GM19372 (cell line): ENCODE measurements at regions not wholly inside any gene's neighbourhood (a gene's known extent, or its start where the extent isn't known, plus 50 kb on each side); places are given as distances from the start of the nearest gene placed in this dataset.

ENCODE experiments used
- ATAC-seq: cut with Tn5 transposase; IDR thresholded peaks from one replicate; pipeline ENCODE4 v1.9.1; 2021; ENCODE audit warnings: mild to moderate bottlenecking, low read depth, moderate library complexity; ENCODE audit not compliant: unreplicated experiment

DNA sequence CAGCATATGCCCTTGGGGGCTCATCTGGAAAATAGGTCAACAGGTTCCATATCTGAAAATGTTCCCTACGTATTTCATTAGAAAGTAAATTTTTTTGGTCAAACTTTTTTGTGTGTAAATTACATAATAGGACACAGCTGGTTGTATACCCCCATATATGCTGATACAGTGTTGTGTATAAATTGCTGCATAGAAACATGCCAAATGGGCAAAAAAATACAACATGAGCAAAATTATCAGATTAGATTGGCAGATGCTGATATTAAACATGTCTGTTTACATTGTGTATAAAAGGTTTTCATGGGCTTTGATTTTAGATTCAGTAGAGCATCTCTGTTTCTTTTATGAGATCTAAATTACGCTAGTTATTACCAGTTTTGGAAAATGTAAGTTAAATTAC is 2223.0 kb downstream of the MAT2B start:
- no peak for ATAC-seq

- ATAC-seq = no peak
These were observed 2230.0 kb downstream of the MAT2B start for GRCh38 chr5:165735388-165735787.

- ATAC-seq = no peak
These were observed 2233.8 kb downstream of the MAT2B start for GRCh38 chr5:165739079-165739741.

- no peak for ATAC-seq
These were observed 2252.4 kb downstream of the MAT2B start for GRCh38 chr5:165757791-165758190.

GRCh38 chr5:165775111-165775510 is 2269.7 kb downstream of the MAT2B start:
- no peak for ATAC-seq

GRCh38 chr5:165779505-165779904 is 2274.1 kb downstream of the MAT2B start:
- ATAC-seq = no peak

GRCh38 chr5:165780901-165781300 is 2275.5 kb downstream of the MAT2B start:
- ATAC-seq = no peak

GRCh38 chr5:165781738-165782137 is 2276.3 kb downstream of the MAT2B start:
- no peak for ATAC-seq

GRCh38 chr5:165783024-165783423 is 2277.6 kb downstream of the MAT2B start:
- no peak for ATAC-seq

DNA sequence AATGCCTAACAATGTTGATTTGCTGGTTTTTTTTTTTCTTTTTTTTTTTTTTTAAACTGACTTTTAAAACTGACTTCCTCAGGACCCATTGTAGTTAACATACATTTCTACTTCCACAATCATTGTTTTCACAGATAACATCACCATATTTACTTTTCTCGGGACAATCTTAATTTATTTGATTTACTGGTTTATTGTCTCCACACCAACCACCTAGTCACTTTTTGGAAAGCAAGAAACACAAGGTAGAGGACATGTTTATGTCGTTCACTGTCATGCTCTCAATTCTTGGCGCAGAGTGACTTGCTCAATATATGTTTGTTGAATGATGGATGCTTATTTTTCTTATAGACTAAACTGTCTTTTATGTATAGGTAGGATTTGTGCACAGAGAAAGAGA is 2280.7 kb downstream of the MAT2B start:
- no peak for ATAC-seq

- ATAC-seq = no peak
These were observed 2289.7 kb downstream of the MAT2B start for GRCh38 chr5:165795073-165795472.

- no peak for ATAC-seq
These were observed 2300.3 kb downstream of the MAT2B start for GRCh38 chr5:165805756-165806155.

DNA sequence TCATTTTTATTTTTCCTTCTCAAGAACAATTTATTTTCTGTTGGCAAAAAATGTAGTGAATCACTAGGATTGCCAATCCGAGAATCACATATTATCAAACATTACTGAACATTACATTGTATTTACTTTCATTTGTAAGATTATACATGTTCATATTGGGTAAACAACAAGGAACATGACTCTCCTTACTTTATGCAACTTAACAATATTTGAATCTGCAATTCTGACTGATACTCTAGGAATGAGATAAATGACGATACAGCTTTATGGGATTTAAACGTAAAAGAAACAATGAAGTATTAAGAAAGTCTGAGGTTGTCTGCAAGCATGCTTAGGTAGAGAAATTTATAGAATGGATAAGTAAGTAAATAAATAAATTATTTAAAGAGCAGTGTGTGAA is 2302.9 kb downstream of the MAT2B start:
- ATAC-seq = no peak

- no peak for ATAC-seq
These were observed 2304.5 kb downstream of the MAT2B start for GRCh38 chr5:165809914-165810313.

DNA sequence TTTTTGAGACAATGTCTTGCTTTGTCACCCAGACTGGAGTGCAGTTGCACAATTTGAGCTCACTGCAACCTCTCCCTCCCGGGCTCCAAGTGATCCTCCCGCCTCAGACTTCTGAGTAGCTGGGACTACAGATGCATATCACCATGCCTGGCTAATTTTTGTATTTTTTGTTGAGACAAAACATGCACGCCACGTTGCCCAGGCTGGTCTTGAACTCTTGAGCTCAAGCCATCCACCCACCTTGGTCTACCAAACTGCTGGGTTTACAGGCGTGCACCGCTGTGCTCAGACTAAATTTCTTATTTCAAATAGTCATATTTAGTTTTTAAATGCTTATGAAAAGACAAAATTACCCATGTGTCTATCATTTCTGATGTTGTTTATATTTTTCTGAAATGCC is 2324.1 kb downstream of the MAT2B start:
- no peak for ATAC-seq

DNA sequence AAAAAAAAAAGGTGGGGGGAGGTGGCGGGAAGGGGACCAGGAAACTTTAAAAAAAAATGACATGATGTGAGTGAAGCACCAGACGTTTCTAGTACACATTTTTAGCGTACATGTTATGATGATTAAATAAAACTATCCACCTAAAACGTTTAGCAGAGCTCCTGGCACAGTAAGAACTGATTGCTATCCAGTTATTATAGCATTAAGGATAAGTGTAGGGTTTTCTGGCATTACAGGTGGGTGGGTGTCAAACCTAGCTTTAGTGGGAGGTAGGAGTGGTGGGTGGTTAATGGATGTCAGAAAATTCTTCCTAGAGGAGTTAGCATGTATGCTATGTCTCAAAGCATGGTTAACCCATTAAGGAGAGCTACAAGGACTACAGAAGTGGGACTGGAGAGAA is 2329.5 kb downstream of the MAT2B start:
- no peak for ATAC-seq

DNA sequence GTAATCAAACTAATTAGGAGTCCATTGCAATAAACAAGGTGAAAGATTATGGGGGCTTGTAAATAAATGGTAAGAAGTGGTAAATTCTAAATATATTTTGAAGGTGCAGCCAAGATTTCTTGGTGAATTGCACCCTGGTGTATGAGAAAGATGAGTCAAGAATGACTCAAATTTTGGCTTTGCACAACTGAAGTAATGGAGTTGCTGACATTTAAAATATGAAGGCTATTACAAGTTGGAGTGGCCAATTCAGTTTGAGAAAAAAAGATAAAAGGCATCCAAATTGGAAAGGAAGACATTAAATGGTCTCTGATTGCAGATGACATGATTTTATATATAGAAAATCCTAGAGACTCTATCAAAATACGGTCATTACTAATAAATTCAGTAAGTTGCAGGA is 2330.6 kb downstream of the MAT2B start:
- ATAC-seq = no peak

DNA sequence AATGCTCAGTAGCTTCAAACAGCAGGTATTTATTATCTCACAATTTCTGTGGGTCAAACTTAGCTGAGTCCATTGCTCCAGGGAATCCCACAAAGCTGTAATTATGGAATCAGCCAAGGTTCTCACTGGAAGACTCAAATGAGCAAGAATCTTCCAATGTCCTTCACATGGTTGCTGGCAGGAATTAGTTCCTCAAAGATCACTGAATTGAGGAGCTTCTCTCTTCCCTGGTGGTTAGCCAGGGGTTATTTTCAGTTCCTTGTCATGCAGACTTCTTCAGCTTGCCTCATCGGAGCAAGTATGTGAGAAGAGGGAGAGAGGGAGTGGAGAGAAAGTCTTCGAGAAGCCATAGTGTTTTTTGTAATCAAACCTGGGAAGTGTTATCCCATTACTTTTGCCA is 2331.9 kb downstream of the MAT2B start:
- no peak for ATAC-seq

GRCh38 chr5:165844571-165844970 is 2339.2 kb downstream of the MAT2B start:
- ATAC-seq = no peak

DNA sequence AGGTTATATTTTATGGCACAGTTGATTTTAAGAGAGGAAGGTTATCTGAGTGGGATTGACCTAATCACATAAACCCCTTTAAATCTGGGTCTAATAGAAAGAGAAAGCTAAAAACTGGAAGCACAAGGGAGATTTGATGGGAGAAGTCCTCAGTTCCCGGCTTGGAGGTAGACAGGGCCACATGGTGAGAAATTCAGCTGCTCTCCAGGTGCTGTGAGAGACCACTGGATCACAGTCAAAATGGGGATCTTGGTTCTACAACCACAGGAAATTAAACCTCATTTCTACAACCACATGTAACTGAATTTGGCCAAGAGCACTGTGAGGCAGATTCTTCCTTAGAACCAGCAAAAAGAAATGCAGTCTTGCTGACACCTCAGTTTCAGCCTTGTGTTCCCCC is 2352.7 kb downstream of the MAT2B start:
- no peak for ATAC-seq

DNA sequence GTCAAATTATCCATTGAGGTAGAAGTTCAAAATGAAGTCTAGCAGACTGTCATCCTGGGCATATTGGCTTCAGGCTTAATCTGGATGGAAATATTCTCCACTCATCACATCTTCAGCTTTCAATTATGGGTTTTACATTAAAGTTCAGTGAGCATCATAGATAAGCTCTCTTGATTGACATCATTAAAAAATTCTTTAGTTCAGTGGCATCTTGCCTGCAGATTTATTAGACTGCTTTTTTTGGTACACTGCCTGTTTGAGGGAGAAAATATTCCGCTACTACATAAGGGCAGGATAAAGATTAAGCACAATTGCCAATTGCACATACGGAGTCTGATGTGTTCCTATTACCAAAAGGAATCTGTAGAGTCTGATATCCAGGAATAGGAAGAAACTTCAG is 2353.8 kb downstream of the MAT2B start:
- no peak for ATAC-seq

DNA sequence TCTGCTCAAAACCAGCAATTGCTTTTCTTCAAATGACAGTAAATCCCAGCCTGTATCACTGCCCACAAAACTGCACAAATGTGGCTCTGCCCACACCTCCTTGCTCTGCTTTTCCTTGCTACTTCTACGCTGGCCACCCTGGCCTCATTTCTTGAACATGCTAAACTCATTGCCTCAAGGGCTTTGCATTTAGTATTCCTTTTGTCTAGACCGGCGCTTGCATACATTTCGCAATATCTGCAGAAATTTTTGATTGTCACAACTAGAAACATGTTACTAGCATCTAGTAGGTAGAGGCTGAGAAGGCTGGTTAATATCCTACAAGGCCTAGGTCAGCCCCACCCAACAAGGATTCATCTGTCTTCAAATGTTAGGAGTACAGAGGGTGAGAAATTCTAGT is 2357.8 kb downstream of the MAT2B start:
- no peak for ATAC-seq

GRCh38 chr5:165871291-165871690 is 2365.9 kb downstream of the MAT2B start:
- no peak for ATAC-seq
